CD4-positive, alpha-beta T cell (primary cell): ENCODE measurements at regions not wholly inside any gene's neighbourhood (a gene's known extent, or its start where the extent isn't known, plus 50 kb on each side); places are given as distances from the start of the nearest gene placed in this dataset.

Experiments
- ATAC-seq: fragments of 200-7000 bp; cut with Tn5 transposase; one replicate; pipeline ENCODE4 v1.10.0; 2022; ENCODE audit warnings: mild to moderate bottlenecking; ENCODE audit not compliant: poor library complexity
- CTCF ChIA-PET: fragments of 350-600 bp; sonication (Branson Sonifier 250); formaldehyde crosslinking; loops from one replicate; lab custom pipeline; 2021; ENCODE audit warnings: antibody characterized with exemption, inconsistent platforms; lab: Charles Lee
- POLR2A ChIA-PET: fragments of 350-600 bp; sonication (Branson Sonifier 250); formaldehyde crosslinking; loops from one replicate; lab custom pipeline; 2021; ENCODE audit warnings: antibody characterized with exemption, inconsistent platforms; lab: Charles Lee
- DNase-seq, 14 experiments: peaks; one replicate each; pipeline ENCODE4 v3.0.0-alpha.2; 2013 to 2020; ENCODE audit warnings: mixed read lengths in 2 of 14
- H3K27ac ChIP-seq, 2 donors: one replicate each; pipeline versions ENCODE4 v1.5.1 to v1.7.0; 2013; ENCODE audit warnings: low read length in 2 of 2, low read depth in 1 of 2, mild to moderate bottlenecking in 1 of 2
- H3K27me3 ChIP-seq, 2 experiments: 1 replicate in 1 of 2; 2 replicates in 1 of 2; pipeline versions ENCODE4 v1.6.1 to v1.7.0; 2013; ENCODE audit warnings: low read length in 2 of 2, control low read depth in 1 of 2, mild to moderate bottlenecking in 1 of 2, moderate library complexity in 1 of 2; ENCODE audit not compliant: insufficient read depth in 2 of 2, control insufficient read depth in 1 of 2
- H3K36me3 ChIP-seq: one replicate; pipeline ENCODE4 v1.6.1; 2013; ENCODE audit warnings: low read length, control low read depth; ENCODE audit not compliant: insufficient read depth
- H3K4me1 ChIP-seq: one replicate; pipeline ENCODE4 v1.6.1; 2013; ENCODE audit warnings: low read length, control low read depth; ENCODE audit not compliant: insufficient read depth
- H3K4me3 ChIP-seq: one replicate; pipeline ENCODE4 v1.5.1; 2013; ENCODE audit warnings: mild to moderate bottlenecking, low read length, moderate library complexity
- H3K9me3 ChIP-seq, 2 experiments: 1 replicate in 1 of 2; 2 replicates in 1 of 2; pipeline versions ENCODE4 v1.6.1 to v1.7.0; 2013; ENCODE audit warnings: low read length in 2 of 2, mild to moderate bottlenecking in 2 of 2, control low read depth in 1 of 2, moderate library complexity in 1 of 2; ENCODE audit not compliant: control insufficient read depth in 1 of 2, insufficient read depth in 1 of 2
- H3K27ac Mint-ChIP-seq: one replicate; pipeline ENCODE4 v1.8.0; 2020; ENCODE audit warnings: mixed read lengths
- H3K27me3 Mint-ChIP-seq: one replicate; pipeline ENCODE4 v1.8.0; 2021; ENCODE audit warnings: mixed read lengths
- H3K36me3 Mint-ChIP-seq: one replicate; pipeline ENCODE4 v1.8.0; 2021; ENCODE audit warnings: low read depth, mixed read lengths
- H3K4me1 Mint-ChIP-seq: one replicate; pipeline ENCODE4 v1.8.0; 2021; ENCODE audit warnings: low read depth, mixed read lengths
- H3K4me3 Mint-ChIP-seq: one replicate; pipeline ENCODE4 v1.8.0; 2020; ENCODE audit warnings: mild to moderate bottlenecking, mixed read lengths
- H3K9me3 Mint-ChIP-seq: one replicate; pipeline ENCODE4 v1.8.0; 2020; ENCODE audit warnings: mixed read lengths
- CTCF ChIP-seq: fragments of 200-600 bp; IDR thresholded peaks from one replicate; pipeline ENCODE4 v1.8.0; 2022; ENCODE audit warnings: antibody characterized with exemption, mild to moderate bottlenecking
- intact Hi-C, 2 experiments: fragments of 100-400 bp; cut with DNase I in 1 of 2; cut with micrococcal nuclease in 1 of 2; formaldehyde crosslinking; loops; one replicate each; pipeline versions ENCODE4 v1.15.1 to v1.9.0; 2023 to 2025; cut with DNase I, micrococcal nuclease

DNA sequence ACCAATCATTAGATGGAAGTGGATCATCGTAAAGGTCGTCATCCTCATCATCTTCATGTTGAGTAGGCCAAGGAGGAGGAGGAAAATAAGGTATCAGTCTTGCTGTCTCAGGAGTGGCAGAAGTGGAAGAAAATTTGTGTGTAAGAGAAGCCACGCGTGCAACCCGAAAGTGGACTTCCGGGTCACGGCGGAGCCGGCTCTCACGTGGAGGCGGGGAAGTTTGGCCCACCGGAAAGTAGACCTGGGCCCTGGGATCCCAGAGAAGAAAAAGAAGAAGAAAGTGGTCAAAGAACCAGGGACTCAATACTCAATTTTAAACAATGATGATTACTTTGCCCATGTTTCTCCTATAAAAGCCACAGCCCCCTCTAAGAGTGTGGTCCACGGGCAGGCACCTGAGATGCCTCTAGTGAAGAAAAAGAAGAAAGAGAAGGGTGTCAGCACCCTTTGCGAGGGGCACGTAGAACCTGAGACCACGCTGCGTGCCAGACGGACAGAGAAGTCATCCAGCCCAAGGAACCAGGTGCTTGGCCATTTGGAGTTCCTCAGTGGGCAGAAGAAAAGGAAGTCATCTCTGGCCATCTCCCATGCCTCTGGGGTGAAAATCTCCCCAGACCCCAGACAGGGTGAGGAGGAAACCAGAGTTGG lies 365.8 kb downstream of the BCAT1 start:
- Mint-ChIP-seq H3K4me3 (no peak overlapping the region), H3K36me3 (no peaks in the 10 kb centered on the region), H3K27ac (no peak overlapping the region), H3K9me3 (peaks cover 7% of the 10 kb centered on the region), H3K4me1 (no peaks in the 10 kb centered on the region), H3K27me3 (no peaks in the 10 kb centered on the region)
- no peaks in the 10 kb centered on the region for H3K36me3 ChIP-seq
- POLR2A ChIA-PET, result no interaction called here
- intact Hi-C loops, result no loop called here
- DNase-seq (no peak), ATAC-seq (no peak)
- H3K4me1 ChIP-seq, result no peaks in the 10 kb centered on the region
- no peaks in the 10 kb centered on the region for H3K27me3 ChIP-seq
- no peak for TF ChIP-seq CTCF
- no peak overlapping the region for H3K27ac ChIP-seq
- CTCF ChIA-PET, result no interaction called here
- peaks cover 0 to 6% of the 10 kb centered on the region in 2 experiments for H3K9me3 ChIP-seq
- H3K4me3 ChIP-seq, result no peak overlapping the region

DNA sequence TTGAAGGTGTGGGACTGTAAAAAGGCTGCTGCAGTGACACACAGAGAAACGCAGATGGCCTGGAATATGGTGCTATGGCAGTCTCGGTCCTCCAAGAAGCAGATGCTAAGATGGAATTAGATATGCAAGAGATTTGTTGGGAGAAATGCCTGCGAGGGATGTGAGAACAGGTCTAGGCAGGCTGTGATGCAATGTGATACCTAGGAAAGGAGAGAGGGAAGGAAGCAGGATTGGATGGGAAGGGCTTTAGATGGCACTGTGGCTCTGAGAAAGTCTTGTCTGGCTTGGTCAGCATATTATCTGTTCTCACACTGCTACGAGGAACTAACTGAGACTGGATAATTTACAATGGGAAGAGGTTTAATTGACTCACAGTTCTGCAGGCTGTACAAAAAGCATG lies 374.4 kb downstream of the BCAT1 start:
- no peaks in the 10 kb centered on the region for H3K27me3 ChIP-seq
- intact Hi-C loops, result no loop called here
- Mint-ChIP-seq H3K27ac (no peak overlapping the region), H3K4me3 (no peak overlapping the region), H3K4me1 (no peaks in the 10 kb centered on the region), H3K9me3 (peaks cover 2% of the 10 kb centered on the region), H3K27me3 (peaks cover 15% of the 10 kb centered on the region), H3K36me3 (no peaks in the 10 kb centered on the region)
- no peaks in the 10 kb centered on the region for H3K9me3 ChIP-seq
- ChIA-PET CTCF (no interaction called here), POLR2A (no interaction called here)
- no peak overlapping the region for H3K4me3 ChIP-seq
- ATAC-seq, result no peak
- H3K4me1 ChIP-seq, result no peaks in the 10 kb centered on the region
- TF ChIP-seq CTCF, result no peak
- H3K27ac ChIP-seq, result no peak overlapping the region
- H3K36me3 ChIP-seq, result no peaks in the 10 kb centered on the region
- DNase-seq, result no peak

DNA sequence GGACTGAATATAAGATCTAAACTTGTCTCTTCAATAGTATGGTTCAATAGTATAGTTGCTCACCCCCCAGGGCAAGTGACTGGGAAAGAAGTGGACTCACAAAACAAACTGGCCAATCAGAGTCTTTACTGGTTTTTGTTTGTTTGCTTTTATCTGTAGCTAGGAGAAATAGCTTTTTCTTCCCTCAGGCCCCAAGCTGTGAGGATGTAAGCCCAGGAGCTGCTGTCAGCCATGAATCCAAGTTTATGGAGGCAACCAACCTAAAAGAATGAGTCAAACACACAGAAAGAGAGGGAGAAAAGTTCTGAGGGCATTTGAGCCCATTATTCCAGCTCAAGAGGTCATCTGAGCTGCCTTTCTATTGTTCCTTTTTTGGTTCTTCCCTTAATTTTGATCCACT lies 375.3 kb downstream of the BCAT1 start:
- H3K27ac Mint-ChIP-seq, result no peak overlapping the region
- H3K4me3 Mint-ChIP-seq, result no peak overlapping the region
- H3K36me3 ChIP-seq, result no peaks in the 10 kb centered on the region
- H3K27me3 Mint-ChIP-seq, result peaks cover 15% of the 10 kb centered on the region
- H3K4me1 ChIP-seq, result no peaks in the 10 kb centered on the region
- no peak overlapping the region for H3K4me3 ChIP-seq
- no peaks in the 10 kb centered on the region for H3K27me3 ChIP-seq
- no peaks in the 10 kb centered on the region for H3K36me3 Mint-ChIP-seq
- intact Hi-C loops, result no loop called here
- ATAC-seq (no peak), DNase-seq (no peak)
- no peak for TF ChIP-seq CTCF
- H3K4me1 Mint-ChIP-seq, result no peaks in the 10 kb centered on the region
- no peak overlapping the region for H3K27ac ChIP-seq
- H3K9me3 ChIP-seq, result no peaks in the 10 kb centered on the region
- CTCF ChIA-PET, result no interaction called here
- no peaks in the 10 kb centered on the region for H3K9me3 Mint-ChIP-seq
- POLR2A ChIA-PET, result no interaction called here
